Suppressor macrophage treated with lipopolysaccharide for 4 hours (primary cell): ENCODE measurements at regions not wholly inside any gene's neighbourhood (a gene's known extent, or its start where the extent isn't known, plus 50 kb on each side); places are given as distances from the start of the nearest gene placed in this dataset.
"Not testable (repeated sequence)": the region's sequence is repeated elsewhere in the genome, so short reads cannot be mapped to it uniquely, and the experiment has no call there.

Experiments
- DNase-seq: peaks from one replicate; pipeline ENCODE4 v3.0.0-alpha.2; 2020

GRCh38 chr14:22232933-22233332, 356.1 kb downstream of the DAD1 start:
- peak; percentile 14 for DNase-seq

GRCh38 chr14:22232486-22232885, 356.5 kb downstream of the DAD1 start:
- DNase-seq: no peak

- DNase-seq: no peak
Observed at GRCh38 chr14:22231018-22231417, 358.0 kb downstream of the DAD1 start.

- DNase-seq: no peak
Observed at GRCh38 chr14:22230517-22230916, 358.5 kb downstream of the DAD1 start.

- no peak for DNase-seq
Observed at GRCh38 chr14:22227084-22227483, 361.9 kb downstream of the DAD1 start.

- peak; percentile 56 for DNase-seq
Observed at GRCh38 chr14:22226381-22226780, 362.6 kb downstream of the DAD1 start.

- DNase-seq: no peak
Observed at GRCh38 chr14:22225516-22226140, 363.4 kb downstream of the DAD1 start.

- peak; percentile 37 for DNase-seq
Observed at GRCh38 chr14:22221508-22221907, 367.5 kb downstream of the DAD1 start.

GRCh38 chr14:22220427-22220826, 368.6 kb downstream of the DAD1 start:
- no peak for DNase-seq

GRCh38 chr14:22218728-22219127, 370.3 kb downstream of the DAD1 start:
- DNase-seq: no peak

DNA sequence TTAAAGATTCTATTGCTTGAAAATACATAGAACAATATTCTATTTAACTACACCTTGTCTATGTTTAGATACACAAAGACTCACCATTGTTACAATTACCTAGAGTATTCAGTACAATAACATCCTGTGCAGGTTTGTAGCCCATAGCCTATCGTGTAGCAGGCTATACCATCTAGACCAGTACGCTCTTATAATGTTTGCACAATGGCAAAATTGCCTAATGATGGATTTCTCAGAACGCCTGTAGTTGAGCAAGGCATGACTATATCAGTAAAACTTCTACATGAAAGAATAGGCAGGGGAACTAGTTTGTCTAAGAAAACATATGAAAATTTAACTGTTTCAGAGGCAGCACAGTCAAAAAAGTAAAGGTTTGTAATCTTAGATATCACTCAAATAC, 375.9 kb downstream of the DAD1 start:
- peak; percentile 66 for DNase-seq

- no peak for DNase-seq
Observed at GRCh38 chr14:22210906-22211305, 378.1 kb downstream of the DAD1 start.

- no peak for DNase-seq
Observed at GRCh38 chr14:22210026-22210425, 379.0 kb downstream of the DAD1 start.

- DNase-seq: no peak
Observed at GRCh38 chr14:22203036-22203435, 386.0 kb downstream of the DAD1 start.

GRCh38 chr14:22202313-22202712, 386.7 kb downstream of the DAD1 start:
- DNase-seq: no peak

- DNase-seq: peak; percentile 44
Observed at GRCh38 chr14:22200977-22201605, 387.9 kb downstream of the DAD1 start.

- DNase-seq: not testable (repeated sequence)
Observed at GRCh38 chr14:22200131-22200530, 388.9 kb downstream of the DAD1 start.

- no peak for DNase-seq
Observed at GRCh38 chr14:22194664-22195063, 394.4 kb downstream of the DAD1 start.

- DNase-seq: no peak
Observed at GRCh38 chr14:22190411-22191191, 398.4 kb downstream of the DAD1 start.

DNA sequence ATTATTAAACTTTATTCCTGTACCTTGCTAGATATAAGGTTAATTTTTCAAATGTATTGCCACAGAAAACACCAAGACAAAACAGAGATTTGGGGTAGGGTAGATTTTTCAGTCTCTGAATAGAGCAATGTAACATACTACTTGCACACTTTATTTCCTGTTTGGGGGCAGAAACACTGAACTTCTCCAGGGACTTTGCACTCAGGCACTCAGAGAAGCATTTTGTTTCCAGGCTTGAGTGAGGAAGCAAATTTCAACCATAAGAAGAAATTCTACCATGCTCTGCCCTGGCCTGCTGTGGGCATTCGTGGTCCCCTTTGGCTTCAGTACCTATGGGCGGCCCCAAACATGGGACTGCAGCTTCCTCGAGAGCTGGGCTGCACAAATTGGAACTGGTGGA, 399.1 kb downstream of the DAD1 start:
- DNase-seq: no peak

DNA sequence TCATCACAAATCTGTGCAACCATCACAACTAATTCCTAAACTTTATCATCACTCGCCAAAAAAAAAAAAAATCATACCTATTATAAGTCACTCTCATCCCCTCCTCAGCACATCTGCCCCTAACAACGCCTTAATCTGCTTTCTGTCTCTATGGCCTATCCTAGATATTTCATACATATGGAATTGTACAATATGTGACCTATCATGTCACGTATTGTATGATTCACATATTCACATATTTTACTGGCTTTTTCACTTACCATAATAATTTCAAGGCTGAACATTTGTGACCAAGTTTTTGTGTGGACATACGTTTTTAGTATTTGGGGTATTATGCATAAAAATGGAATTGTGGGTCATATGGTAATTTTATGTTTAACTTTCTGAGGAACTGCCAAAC, 400.7 kb downstream of the DAD1 start:
- no peak for DNase-seq

DNA sequence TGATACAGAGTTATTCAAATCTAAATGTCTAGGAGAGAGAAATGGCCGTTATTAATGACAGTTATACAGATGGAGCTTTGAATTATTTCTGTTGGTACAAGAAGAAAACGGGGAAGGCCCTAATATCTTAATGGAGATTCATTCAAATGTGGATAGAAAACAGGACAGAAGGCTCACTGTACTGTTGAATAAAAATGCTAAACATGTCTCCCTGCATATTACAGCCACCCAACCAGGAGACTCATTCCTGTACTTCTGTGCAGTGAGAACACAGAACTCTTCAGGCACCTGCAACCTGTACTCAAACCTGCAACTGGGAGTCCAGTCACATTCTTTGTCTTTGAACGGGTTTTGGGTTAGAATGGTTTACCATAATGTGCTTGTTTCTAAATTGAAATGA, 403.2 kb downstream of the DAD1 start:
- no peak for DNase-seq

GRCh38 chr14:22185191-22185590, 403.8 kb downstream of the DAD1 start:
- no peak for DNase-seq

DNA sequence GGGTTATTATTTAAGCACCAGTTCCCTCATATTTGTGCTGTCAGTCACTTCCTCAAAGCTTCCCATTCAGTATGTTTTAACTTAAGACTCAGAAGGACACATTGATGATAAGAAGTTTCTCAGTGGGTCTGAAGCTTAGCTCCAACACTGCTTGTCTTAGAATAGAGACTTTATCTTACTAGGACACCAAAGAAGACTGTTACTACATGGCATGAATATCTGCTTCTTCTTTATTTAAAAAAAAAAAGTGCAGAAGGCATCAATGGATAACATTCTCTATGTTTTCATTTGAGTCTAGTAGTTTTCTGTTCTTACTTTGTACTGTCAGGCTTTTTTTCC, 404.2 kb downstream of the DAD1 start:
- DNase-seq: no peak
